Peyer's patch (tissue), 4 donors: ENCODE measurements at regions not wholly inside any gene's neighbourhood (a gene's known extent, or its start where the extent isn't known, plus 50 kb on each side); places are given as distances from the start of the nearest gene placed in this dataset.
A peak's percentile ranks its signal among the peaks of the same experiment; 100 is the strongest.
"Not testable (repeated sequence)": the region's sequence is repeated elsewhere in the genome, so short reads cannot be mapped to it uniquely, and the experiment has no call there.

Source experiments
- DNase-seq, 3 donors: peaks; one replicate each; pipeline ENCODE4 v3.0.0-alpha.2; 2017 to 2019
- H3K27ac ChIP-seq, 4 donors: fragments of 200-600 bp; sonication (generic); one replicate each; pipeline ENCODE4 v1.5.1; 2016 to 2019
- H3K27me3 ChIP-seq, 2 donors: fragments of 200-600 bp; sonication (generic); one replicate each; pipeline ENCODE4 v1.5.1; 2019
- H3K36me3 ChIP-seq, 3 donors: fragments of 200-600 bp; sonication (generic); one replicate each; pipeline ENCODE4 v1.5.1; 2016 to 2019
- H3K4me1 ChIP-seq, 4 donors: fragments of 200-600 bp; sonication (generic); one replicate each; pipeline ENCODE4 v1.5.1; 2016 to 2019
- H3K4me3 ChIP-seq, 4 donors: fragments of 200-600 bp; sonication (generic); 1 replicate in 3 of 4; 2 replicates in 1 of 4; pipeline ENCODE4 v1.5.1; 2016 to 2019; ENCODE audit warnings: mild to moderate bottlenecking in 1 of 4
- H3K9me3 ChIP-seq, 4 donors: fragments of 200-600 bp; sonication (generic); one replicate each; pipeline ENCODE4 v1.5.1; 2016 to 2019; ENCODE audit warnings: mild to moderate bottlenecking in 1 of 4
- CTCF ChIP-seq, 6 experiments: fragments of 450-650 bp in 4 of 6; fragments of 200-600 bp in 2 of 6; sonication (generic) in 1 of 6; IDR thresholded peaks; one replicate each; pipeline ENCODE4 v1.5.1; 2017 to 2019; ENCODE audit warnings: antibody characterized with exemption in 6 of 6, mild to moderate bottlenecking in 3 of 6, moderate library complexity in 1 of 6
- POLR2A ChIP-seq, 2 donors: fragments of 450-650 bp; IDR thresholded peaks; one replicate each; pipeline ENCODE4 v1.5.1; 2017; ENCODE audit warnings: antibody characterized with exemption in 2 of 2, mild to moderate bottlenecking in 2 of 2, moderate library complexity in 2 of 2

- TF ChIP-seq CTCF (IDR thresholded peaks at IDR 0.05): peak in 4 of 6 experiments; percentile 13 to 50 (median 46)
- H3K4me3 ChIP-seq, H3K27ac ChIP-seq, H3K9me3 ChIP-seq, H3K27me3 ChIP-seq, H3K36me3 ChIP-seq: not testable (repeated sequence)
- peak in 2 of 3 donors; percentile 66 to 70 for DNase-seq
- H3K4me1 ChIP-seq: peaks cover 0 to 10% (median 0%) of the 10 kb centered on the region in 4 donors
Observed at GRCh38 chr4:8961343-8961742, 89.7 kb upstream of the HMX1 start.

GRCh38 chr4:8959471-8959870 lies 87.8 kb upstream of the HMX1 start:
- not testable (repeated sequence) for DNase-seq, H3K27ac ChIP-seq, H3K9me3 ChIP-seq, H3K27me3 ChIP-seq, H3K36me3 ChIP-seq, H3K4me3 ChIP-seq
- peaks cover 0 to 10% (median 0%) of the 10 kb centered on the region in 4 donors for H3K4me1 ChIP-seq

DNA sequence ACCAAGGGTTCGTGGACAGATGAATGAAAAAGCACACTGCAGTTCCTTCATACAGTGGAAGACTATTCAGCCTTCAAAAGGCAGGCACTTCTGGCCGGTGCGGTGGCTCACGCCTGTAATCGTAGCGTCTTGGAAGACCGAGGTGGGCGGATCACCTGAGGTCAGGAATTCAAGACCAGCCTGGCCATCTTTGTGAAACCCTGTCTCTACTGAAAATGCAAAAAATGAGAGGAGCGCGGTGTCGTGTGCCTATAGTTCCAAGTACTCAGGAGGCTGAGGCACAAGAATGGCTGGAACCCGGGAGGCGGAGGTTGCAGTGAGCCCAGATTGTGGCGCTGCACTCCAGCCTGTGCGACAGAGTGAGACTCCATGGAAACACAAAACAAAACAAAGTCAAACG lies 82.4 kb upstream of the HMX1 start:
- H3K4me1 ChIP-seq, H3K4me3 ChIP-seq, DNase-seq, H3K36me3 ChIP-seq, H3K27ac ChIP-seq, H3K9me3 ChIP-seq, H3K27me3 ChIP-seq: not testable (repeated sequence)

GRCh38 chr4:8952791-8953190 lies 81.2 kb upstream of the HMX1 start:
- H3K27me3 ChIP-seq, H3K4me3 ChIP-seq, H3K9me3 ChIP-seq, H3K27ac ChIP-seq, H3K36me3 ChIP-seq, H3K4me1 ChIP-seq, DNase-seq: not testable (repeated sequence)

GRCh38 chr4:8952109-8952508 lies 80.5 kb upstream of the HMX1 start:
- H3K36me3 ChIP-seq, H3K27ac ChIP-seq, H3K4me3 ChIP-seq, H3K9me3 ChIP-seq, DNase-seq, H3K4me1 ChIP-seq, H3K27me3 ChIP-seq: not testable (repeated sequence)

DNA sequence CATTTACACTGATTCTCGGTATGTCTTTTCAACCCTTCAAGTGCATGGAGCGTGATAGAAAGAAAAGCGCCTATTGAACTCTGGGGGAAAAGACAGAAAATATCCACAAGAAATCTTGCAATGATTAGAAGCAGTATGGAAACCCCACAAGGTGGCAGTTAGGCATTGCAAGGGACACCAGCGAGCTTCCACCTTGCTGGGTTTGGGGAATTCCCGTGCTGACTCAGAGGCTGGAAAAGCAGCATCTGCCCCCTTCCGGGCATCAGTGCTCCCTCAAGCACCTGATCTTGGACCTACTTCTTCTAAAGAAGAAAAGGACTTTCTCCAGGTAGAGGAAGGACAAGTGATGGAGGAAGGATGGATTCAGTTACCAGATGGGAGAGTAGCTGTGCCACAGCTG lies 73.9 kb upstream of the HMX1 start:
- H3K9me3 ChIP-seq, H3K27ac ChIP-seq, H3K4me1 ChIP-seq, H3K4me3 ChIP-seq, H3K36me3 ChIP-seq, H3K27me3 ChIP-seq, DNase-seq: not testable (repeated sequence)

- not testable (repeated sequence) for DNase-seq
Observed at GRCh38 chr4:8943367-8943766, 71.7 kb upstream of the HMX1 start.

GRCh38 chr4:8942088-8942487 lies 70.4 kb upstream of the HMX1 start:
- not testable (repeated sequence) for H3K27ac ChIP-seq, H3K36me3 ChIP-seq, H3K4me1 ChIP-seq, DNase-seq, H3K27me3 ChIP-seq, H3K4me3 ChIP-seq, H3K9me3 ChIP-seq

More at GRCh38 chr4:8943367-8943766, 71.7 kb upstream of the HMX1 start:
- H3K27ac ChIP-seq, H3K36me3 ChIP-seq, H3K4me1 ChIP-seq, H3K4me3 ChIP-seq, H3K27me3 ChIP-seq, H3K9me3 ChIP-seq: not testable (repeated sequence)

DNA sequence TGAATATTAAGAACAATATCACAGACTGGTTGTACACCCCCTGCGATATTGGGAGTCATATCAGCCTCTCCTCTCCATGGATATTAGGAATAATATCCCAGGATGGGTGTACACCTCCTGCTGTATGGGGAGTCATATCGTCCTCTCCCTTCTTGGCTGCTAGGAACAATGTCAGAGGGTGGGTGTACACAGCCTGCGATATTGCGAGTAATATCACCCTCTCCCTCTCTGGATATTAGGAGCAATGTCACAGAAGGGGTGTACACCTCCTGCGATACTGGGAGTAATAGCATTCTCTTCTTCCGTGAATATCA lies 69.8 kb upstream of the HMX1 start:
- H3K9me3 ChIP-seq, H3K36me3 ChIP-seq, H3K27me3 ChIP-seq, H3K4me3 ChIP-seq, DNase-seq, H3K4me1 ChIP-seq, H3K27ac ChIP-seq: not testable (repeated sequence)

DNA sequence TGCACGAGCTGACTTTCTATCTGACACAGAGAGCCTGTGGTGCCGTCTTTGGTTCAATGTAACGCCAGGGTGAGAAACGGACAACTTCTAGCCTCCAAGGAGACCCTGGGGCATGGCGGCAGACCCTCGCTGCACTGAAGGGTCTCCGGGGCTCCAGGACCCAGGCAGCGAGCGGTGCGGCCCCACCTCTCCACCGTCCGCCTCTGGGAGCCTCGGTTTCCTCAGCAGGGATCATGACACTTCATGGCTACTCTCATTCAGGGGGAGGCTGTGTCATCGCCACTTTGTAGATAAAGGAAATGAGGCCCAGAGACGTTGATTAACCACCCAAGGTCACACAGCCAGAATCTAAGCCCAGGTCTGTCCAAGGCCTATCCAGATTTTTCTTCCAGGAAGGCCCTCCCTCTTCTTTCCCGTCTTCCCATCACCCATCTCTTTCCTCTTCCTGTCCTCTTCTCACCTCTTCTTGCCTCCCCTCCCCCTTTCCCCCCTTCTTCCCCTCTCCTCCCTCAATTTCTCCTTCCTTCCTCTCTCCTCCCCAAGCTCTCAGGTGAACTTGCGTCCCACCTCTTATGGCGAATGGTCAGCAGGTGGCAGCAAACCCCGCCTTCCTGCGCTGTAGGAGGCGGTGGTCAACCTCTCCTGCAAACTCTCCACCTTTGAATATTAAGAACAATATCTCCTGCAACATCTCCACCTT lies 69.3 kb upstream of the HMX1 start:
- no peak overlapping the region for H3K4me3 ChIP-seq
- no peaks in the 10 kb centered on the region for H3K9me3 ChIP-seq
- DNase-seq: no peak
- no peaks in the 10 kb centered on the region for H3K27me3 ChIP-seq
- TF ChIP-seq CTCF (IDR thresholded peaks at IDR 0.05): peak in 1 of 6 experiments; percentile 13
- no peak for TF ChIP-seq POLR2A (IDR thresholded peaks at IDR 0.05)
- H3K36me3 ChIP-seq: no peaks in the 10 kb centered on the region
- H3K4me1 ChIP-seq: no peaks in the 10 kb centered on the region
- H3K27ac ChIP-seq: no peak overlapping the region
